ENCODE measurements at regions not wholly inside any gene's neighbourhood (a gene's known extent, or its start where the extent isn't known, plus 50 kb on each side); places are given as distances from the start of the nearest gene placed in this dataset.

DNA sequence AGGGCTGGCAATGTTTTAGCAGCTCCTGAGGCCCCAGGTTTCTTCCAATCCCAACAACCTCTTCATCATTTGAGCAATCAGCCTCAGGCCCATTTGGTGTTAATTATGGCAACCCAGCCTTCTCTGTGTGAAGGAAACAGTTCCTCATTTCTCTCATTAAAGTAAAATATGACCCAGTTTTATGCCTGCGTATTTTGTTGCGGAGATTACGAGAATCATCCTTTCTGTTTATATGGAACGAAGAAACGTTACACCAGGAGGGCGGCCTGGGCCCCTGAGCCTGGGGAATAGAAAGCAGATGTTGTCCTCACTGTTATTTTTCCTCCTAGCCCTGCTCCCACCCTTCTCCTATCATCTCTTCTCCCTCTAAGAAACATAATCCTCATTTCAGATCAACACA, 332.2 kb upstream of the USP24 start:
- no peak for DNase-seq

DNA sequence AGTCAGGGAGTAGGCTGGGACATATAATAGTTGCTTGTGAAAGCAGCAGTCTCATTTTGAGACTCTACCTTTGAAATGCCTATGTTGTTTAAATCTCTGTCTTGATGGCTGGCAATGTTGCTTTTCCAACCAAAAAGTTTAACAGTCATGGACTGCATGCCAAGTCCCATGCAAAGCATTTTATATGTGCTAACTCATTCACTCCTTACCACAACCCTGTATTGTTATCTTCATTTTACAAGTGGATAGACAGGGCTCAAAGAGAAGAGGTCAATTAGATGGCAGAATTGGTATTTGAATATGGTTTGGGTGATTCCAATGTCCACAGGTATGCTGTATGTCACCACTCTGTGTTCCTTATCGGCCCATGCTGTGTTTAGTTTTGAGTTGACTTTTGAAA, 331.4 kb upstream of the USP24 start:
- no peak for DNase-seq

DNA sequence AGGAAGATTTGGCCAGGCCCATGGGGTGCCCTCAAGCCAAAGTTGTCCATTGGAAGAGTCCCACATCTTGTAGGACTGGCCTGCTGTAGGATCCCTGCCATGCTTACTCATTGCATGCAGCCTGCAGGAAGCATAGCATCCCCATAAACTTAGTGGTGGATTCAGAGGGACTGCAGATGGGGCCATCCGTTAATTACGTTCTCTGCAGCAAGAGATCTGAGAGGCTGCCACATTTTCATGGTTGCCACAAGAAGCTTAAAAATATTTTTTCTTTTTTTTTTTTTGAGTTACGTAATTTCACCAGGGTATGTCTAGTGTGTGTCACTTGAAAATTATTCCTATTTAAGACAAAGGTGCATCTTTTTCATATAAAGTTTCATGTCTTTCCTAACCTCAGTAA, 329.7 kb upstream of the USP24 start:
- no peak for DNase-seq

DNA sequence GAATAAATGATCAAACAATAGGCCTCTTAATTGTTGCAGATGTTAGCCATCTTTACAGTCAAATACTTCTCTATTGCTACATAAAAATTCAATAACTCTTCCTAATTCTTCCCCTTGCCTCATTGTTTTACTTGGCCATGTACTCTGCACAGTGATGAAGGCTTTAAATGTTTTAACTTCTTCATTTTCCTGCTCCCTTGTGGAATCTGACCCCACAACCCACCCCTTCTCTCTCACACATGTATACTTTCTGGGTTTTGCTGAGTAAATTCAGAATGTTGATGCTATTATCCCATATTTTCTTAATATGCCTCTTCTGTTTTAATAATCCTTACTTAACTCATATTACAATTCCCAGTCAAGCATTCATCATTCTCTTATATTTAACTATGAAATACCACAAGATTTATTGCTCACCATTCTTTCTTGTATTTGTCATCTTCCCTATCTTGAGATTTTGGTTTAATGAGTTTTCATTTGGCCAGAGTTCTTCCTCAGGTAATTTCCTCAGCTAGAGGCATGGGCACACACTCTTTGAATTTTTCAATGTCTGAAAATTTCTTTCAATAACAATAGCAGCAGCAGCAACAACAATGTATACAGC, 327.8 kb upstream of the USP24 start:
- no peak for DNase-seq

DNA sequence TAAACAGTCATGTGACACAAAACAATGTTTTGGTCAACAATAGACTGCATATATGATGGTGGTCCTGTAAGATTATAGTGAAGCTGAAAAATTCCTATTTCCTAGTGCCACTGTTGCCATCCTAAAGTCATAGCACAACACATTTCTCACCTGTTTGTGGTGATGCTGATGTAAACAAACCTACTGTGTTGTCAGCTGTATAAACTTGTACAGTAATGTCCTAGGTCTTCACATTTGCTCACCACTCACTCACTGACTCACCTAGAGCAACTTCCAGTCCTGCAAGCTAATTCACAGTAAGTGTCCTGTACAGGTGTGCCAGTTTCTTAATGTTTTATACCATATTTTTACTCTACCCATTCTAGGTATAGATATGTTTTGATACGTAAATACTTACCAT, 326.1 kb upstream of the USP24 start:
- DNase-seq: no peak

DNA sequence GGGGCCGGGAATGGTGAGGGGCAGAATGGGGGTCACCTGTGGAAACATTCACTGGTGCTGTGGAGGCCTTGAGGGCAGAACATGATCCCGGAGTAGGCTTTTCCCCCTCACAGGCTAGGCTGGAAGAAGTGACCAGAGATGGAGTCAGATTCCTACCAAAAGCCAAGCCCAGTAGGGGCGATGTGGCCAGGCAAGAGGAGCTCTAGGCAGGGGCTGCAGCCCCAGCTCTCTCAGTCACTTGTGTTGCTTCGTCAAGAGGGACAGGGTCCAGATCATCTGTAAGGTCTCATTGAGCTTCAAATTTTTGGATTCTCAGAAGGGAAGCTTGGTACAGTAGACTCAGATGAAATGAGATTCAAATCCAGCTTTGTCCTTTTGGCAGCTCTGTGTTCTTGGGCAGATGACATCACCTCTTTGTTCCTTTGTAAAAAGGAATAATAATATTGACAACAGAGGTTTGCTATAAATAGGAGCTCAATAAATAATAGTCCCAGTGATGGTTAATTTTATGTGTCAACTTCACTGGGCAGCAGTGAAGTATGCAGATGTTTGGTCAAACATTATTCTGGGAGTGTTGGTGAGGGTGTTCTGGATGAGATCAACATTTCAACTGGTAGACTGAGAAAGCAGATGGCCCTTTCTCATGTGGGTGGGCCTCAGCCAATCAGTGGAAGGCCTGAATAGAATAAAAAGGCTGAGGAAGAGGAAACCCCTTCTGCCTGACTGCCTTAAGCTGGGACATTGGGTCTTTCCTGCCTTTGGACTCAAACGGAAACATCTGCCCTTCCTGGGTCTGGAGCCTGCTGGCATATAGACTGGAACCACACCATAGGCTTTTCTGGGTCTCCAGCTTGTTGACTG, 324.7 kb upstream of the USP24 start:
- DNase-seq: peak in 1 of 2 experiments; percentile 54

DNA sequence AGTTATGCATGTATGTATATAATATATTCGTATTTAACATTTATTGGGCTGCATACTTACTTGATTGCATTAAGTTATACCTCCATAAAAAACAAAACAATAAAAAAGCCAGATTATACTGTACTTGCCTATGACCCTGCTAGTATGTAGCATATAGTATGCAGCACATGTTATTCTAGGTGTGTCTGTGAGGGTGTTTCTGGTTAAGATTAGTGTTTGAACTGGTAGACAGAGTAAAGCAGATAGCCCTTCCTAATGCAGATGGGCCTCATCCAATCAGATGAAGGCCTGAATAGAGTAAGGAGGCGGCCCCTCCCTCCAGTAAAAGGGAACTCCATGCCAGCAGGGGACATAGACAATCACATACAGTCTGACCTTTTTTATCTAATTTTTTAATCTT, 323.3 kb upstream of the USP24 start:
- DNase-seq: no peak

DNA sequence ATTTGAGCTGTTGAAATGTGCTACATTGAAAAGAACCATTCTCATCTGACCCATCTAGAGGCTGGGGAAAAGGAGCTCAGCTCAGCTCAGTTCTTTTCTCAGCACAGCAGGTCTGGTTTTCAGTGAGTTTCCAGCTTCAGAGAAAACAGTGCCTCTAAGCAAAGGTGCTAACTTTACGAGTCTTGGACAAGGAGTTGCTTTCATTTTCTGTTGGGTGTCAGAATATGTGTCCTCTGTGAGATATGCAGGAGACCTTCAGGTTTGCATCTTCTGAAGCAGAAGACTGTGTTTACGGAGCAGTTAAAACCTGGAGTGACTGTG, 321.3 kb upstream of the USP24 start:
- DNase-seq: no peak

DNA sequence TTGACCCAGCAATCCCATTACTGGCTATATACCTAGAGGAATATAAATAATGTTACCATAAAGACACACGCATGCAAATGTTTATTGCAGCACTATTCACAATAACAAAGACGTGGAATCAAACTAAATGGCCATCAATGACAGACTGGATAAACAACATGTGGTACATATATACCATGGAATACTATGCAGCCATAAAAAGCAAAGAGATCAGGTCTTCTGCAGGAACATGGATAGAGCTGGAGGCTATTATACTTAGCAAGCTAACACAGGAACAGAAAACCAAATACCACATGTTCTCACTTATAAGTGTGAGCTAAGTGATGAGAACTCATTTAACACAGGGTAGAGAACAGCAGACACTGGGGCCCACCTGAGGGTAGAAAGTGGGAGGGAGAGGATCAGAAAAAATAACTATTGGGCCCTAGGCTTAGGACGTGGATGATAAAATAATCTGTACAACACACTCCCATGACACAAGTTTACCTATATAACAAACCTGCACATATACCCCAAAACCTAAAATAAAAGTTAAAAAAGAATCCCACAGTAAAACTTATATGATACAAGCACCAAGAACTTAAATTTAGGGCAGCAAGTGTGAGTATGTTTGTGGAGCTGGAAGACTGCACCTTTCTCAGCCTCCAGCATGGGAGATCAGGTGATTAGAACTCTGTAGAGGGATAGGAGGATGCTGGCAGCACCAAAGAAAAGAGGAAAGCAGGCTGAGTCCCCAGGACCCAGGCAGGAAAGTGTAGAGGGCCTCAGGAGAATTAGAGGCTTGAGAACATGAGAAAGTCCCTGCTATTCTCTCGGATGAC, 320.8 kb upstream of the USP24 start:
- no peak for DNase-seq

DNA sequence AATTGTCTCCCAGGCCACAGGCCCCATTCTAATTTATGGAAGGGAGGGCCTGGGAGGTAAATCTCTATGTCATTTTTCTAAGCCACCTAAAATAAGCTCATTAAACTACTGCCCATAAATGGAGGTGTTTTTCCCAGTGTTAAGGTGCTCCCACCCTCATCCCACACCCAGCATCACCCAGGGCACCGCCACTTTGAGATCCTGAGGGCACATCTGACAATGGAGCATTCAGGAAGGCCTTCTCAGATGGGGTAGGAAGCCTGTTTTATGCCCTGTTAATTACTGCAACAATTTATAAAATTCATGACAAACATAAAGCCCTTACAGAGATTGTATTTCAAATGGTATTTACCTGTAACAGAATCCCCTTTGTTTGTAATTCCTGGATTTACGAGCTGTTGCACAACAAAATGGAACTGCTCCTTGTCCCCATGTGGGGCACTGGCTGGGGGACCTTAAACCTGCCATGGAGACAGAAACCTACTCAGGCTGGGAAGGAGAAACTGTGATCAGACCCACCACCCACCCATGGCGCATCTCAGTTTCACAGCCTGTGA, 319.5 kb upstream of the USP24 start:
- DNase-seq: no peak

DNA sequence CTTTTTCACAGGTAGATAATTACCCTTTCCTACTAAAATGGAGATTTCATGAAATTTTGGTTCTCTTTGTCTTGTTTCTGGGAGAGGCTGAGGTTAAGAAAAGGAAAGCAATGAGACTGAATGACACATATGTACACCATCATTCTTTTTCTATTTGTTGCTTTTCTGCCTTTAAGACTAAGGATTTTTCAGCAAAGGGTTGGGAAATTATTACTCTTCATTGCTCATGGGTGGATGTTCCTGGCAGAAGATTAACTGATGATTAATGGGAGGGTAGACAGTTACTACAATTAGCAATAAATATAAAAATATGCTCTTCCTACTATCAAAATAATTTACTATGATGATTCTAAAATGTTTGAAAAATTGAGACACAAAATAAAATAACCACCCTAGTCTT, 316.5 kb upstream of the USP24 start:
- DNase-seq: no peak

DNA sequence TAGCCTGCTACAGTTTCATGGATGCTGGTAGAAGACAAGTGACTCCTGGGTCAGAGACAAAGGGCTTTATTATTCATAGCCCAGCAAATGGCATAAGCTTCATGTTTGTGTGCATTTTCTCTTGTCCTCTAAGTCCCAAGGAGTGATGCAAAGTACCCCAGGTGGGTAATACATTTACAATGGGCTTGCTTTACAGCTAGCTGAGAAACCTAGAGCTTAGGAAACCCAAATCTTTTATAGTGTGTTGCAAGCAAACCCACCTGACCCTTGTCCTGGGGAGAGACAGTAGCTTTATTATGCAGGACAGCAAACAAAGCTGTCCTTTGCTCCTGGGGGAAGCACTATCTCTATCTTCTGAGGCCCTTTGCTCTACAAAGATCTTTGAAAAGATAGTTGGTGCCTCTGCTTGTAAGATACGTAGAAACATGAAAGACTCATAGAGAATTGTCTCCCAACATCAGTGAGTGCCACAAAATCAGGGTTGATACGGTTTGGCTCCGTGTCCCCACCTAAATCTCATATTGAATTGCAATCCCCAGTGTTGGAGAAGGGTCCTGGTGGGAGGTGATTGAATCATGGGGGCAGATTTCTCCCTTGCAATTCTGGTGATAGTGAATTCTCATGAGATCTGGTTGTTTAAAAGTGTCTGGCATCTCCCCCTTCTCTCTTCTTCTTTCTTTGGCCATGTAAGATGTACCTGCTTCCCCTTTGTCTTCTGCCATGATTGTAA, 315.8 kb upstream of the USP24 start:
- DNase-seq: no peak

DNA sequence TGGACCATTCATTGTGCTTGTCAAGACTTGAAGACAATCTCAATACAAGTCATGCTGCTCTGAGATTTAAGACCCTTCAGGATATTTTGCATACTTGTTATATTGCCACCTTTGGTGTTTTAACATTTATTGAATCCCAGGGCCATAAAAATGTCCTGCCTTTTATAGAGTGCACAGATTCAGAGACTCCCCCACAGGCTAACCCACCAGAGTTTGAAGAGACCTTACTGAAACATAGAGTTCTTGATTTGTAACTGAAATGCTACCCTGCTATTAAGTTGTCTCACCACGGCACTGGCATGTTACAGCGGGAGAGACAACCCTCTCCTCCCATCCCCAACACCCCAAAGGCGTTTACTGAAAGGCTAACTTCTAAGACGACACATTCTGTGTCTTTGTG, 313.9 kb upstream of the USP24 start:
- DNase-seq: no peak

DNA sequence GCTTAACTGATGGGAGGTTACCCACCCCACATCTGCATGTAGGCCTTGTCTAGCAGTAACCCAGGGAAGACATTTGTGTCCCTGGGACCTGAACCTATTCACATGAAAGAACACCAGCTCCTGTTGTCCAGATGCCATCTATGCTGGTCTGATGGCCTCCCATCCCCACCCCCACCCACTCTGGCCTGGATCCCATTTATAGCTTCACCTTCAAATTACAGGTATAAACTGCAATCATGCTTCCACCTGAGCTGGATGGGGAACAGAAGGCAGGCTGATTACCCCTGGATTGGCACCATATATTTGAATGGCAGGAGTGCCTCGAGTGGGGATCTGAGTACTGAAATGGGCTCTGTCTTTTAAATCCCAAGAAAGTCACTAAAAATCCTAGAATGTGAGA, 312.7 kb upstream of the USP24 start:
- DNase-seq: no peak

DNA sequence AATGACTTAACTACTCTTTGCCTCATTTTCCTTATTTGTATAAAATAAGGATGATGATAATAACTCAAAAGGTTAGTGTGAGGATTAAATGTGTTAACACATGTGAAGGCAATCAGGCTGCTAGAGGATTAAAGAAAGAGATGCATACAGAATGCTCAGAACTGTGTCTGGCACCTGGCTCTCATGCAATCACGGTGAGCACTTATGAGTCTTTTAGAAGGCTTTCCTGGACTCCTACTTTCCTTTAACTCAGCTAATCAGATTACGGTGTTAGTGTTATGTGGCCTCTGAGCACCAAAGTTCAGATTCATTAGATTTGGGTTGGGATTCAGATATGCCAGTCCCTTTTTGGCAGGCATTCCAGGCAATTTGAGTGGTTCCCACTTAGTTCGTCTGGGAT, 311.6 kb upstream of the USP24 start:
- no peak for DNase-seq

DNA sequence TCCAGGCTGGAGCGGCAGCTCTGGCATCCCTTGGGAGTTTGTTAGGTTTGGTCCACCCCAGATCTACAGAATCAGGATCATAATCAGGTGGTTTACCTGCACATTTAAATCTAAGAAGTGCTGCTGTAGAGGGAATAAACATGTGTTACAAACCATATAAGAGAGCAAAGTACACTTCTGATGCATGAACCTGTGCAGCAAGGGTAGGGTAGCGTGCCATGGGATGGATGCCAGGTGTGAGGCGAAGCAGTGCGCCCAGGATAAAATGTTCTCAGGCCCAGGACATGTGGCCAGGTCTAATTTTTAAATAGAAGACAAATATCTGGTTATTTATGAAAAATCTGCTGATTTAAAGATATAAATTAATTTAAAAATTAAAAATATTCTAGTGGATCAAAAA, 308.8 kb upstream of the USP24 start:
- no peak for DNase-seq

DNA sequence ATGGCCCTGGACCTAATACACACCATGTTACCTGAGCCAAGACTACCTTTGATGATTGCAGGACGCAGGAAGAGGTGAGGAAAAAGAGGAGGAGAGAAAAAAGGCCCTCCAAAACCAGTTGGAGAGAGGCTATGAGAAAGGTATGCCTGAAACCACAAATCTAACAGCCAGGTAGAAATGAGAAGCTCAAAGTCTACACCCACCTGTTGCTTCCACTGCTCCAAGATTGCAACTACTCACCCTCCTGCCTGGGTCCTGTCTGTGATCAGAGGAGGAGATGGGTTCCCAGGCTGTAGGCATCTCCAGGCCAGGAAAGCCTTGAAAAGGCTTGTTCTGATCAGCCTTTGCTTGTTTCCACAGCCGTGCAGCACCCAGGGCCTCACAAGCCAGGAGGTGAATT, 307.8 kb upstream of the USP24 start:
- DNase-seq: no peak

DNA sequence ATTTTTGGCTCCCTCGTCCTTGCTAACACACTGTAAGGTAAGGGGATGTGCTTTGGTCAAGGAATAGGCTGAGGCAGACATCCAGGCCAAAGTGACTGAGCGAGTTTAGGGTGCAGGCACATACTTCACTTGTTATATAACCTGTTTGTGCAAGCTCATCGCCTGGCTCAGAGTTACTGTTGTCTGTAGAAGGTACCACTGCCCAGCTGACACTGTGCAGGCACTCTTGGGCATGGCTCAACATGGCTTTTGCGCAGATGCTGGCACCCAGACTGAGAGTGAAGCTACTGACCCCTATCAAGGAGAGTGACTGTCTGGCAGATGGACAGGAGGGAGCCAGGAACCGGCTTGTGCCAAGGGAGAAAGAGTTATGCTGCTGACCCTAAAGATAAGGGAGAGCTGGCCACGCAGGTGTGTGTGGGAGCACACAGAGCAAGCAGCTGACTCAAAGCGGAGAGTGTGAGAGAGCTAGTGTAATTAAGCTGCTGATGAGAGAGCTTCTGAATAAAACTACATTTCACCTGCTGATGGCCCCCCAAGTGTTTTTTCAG, 307.3 kb upstream of the USP24 start:
- DNase-seq: no peak

DNA sequence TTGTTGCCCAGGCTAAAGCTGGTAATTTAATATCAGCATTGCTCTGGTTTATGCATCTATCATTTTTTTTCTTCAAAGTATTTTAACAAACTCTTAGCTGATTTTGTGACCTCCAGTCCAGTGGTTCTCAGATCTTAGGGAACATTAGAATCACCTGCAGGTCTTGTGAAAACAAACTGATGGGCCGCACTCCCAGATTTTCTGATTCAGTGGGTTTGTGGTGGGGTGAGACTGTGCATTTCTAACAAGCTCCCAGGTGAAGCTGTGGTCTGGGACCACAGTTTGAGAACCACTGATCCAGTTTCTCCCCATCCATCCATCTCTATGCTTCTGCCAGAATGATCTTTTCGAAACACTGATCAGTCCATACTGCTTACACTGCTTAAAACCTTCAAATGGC, 305.7 kb upstream of the USP24 start:
- DNase-seq: no peak

DNA sequence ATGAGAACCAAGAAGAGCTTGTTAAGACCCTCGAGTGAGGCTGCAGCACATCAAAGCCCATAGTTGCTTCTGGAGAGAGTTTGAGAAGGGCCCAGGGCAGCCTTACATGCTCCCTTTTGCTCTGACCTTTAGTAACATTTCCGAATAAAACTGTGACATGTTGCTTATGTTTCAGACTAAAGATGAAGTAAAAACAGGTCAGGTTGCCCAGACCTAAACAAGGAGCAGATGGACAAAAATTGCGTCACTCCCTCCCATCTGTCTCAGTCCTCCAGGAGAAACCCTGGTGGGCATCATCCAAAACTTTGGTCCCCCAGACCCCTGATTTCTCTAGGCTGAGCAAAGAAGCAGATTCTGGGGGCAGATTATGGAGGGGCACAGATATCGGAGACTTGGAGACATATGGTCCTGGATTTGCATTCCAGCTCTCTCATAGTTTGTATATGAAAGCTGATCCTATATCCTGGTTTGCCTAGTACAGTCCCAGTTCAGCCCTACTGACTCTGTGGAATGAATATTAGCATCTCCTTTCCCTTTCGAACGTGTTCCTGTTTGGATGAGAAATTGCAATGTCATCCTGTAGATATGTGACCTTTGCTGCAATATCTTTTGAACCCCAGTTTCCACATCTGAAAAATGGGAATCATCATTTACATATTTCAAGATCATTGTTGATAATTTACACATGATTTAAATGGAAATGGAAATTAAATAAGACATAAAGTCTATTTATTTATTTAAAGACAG, 304.9 kb upstream of the USP24 start:
- DNase-seq: peak; percentile 62 to 71

DNA sequence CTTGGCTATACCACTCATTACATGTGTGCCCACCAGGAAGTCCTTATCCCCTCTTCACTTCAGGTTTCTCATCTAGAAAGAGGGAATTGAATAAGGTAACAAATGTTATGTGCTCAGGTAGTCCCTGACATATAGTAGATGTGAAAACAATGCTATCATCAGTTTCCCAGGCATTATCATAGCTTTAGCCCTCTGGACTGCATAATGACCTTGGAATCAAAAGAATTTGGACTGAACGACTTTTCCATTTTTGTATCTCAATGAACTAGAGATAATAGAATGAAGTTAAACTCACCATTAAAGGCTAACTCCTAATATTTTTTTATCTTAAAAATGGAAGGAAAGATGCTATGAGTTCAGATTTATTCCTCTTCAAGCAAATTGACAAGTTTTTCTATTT, 304.1 kb upstream of the USP24 start:
- no peak for DNase-seq

DNA sequence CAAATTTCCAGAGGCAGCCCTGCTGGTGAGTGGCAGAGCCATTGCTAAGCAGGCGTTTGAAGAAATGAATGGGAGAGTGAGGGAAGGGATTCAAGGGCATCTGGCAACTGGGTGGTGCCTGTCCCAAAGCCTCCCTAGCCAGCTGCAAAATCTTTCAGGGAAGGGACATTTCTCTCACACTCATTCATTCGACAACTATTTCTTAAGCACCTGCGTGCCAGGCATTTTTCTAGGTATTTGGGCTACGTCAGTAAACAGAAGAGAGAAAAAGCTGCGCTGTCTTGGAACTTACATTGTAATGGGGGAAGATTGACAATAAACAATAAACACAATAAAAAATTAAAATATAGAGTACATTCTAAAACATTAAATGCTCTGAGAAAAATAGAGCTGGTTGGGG, 301.9 kb upstream of the USP24 start:
- no peak for DNase-seq
